HEK293 (cell line): ENCODE measurements at regions not wholly inside any gene's neighbourhood (a gene's known extent, or its start where the extent isn't known, plus 50 kb on each side); places are given as distances from the start of the nearest gene placed in this dataset.
A peak's percentile ranks its signal among the peaks of the same experiment; 100 is the strongest.

Experiments
- CTCF ChIA-PET: fragments of 350-600 bp; formaldehyde crosslinking; extraction: SDS; loops from one replicate; lab custom pipeline; 2021; ENCODE audit warnings: antibody characterized with exemption; lab: Yijun Ruan, JAX
- POLR2A ChIA-PET: fragments of 300-600 bp; formaldehyde crosslinking; extraction: SDS; loops from one replicate; lab custom pipeline; 2020; ENCODE audit warnings: antibody characterized with exemption, inconsistent platforms; lab: Yijun Ruan, JAX
- H3K27ac ChIP-seq: fragments of 200-500 bp; sonication (Bioruptor generic); 2 replicates; pipeline ENCODE4 v1.5.1; 2014; ENCODE audit warnings: low read depth, low read length, control low read depth, inconsistent platforms; ENCODE audit errors: extremely low read depth
- H3K36me3 ChIP-seq, 2 experiments: fragments of 200-500 bp in 1 of 2; sonication (Bioruptor generic) in 1 of 2; 1 replicate in 1 of 2; 2 replicates in 1 of 2; pipeline ENCODE4 v1.5.1; 2014 to 2017; ENCODE audit warnings: inconsistent platforms in 2 of 2, low read length in 2 of 2; ENCODE audit not compliant: control insufficient read depth in 2 of 2, insufficient read depth in 1 of 2
- H3K4me1 ChIP-seq: fragments of 200-500 bp; sonication (Bioruptor generic); 2 replicates; pipeline ENCODE4 v1.5.1; 2014; ENCODE audit warnings: mild to moderate bottlenecking, low read length, inconsistent platforms; ENCODE audit not compliant: control insufficient read depth, insufficient read depth
- H3K4me3 ChIP-seq: 2 replicates; pipeline ENCODE4 v1.5.1; 2011; ENCODE audit warnings: low read depth, mild to moderate bottlenecking, control low read depth, low read length, moderate library complexity
- H3K9me3 ChIP-seq: fragments of 200-500 bp; sonication (Bioruptor generic); 2 replicates; pipeline ENCODE4 v1.5.1; 2014; ENCODE audit warnings: low read depth, low read length, inconsistent platforms; ENCODE audit not compliant: control insufficient read depth, insufficient read depth
- BCL11A ChIP-seq: fragments of 450-650 bp; formaldehyde crosslinking; IDR thresholded peaks from 2 replicates; pipeline ENCODE4 v1.5.1; 2016; ENCODE audit warnings: low read depth, missing biosample characterization, missing genetic modification characterization
- MYNN ChIP-seq: fragments of 450-650 bp; formaldehyde crosslinking; IDR thresholded peaks from 2 replicates; pipeline ENCODE4 v1.5.1; 2016; ENCODE audit warnings: missing biosample characterization, missing genetic modification characterization, borderline replicate concordance
- PRDM2 ChIP-seq: fragments of 450-650 bp; formaldehyde crosslinking; IDR thresholded peaks from 2 replicates; pipeline ENCODE4 v1.5.1; 2016; ENCODE audit warnings: missing biosample characterization, missing genetic modification characterization, borderline replicate concordance
- SCRT1 ChIP-seq: fragments of 450-650 bp; formaldehyde crosslinking; IDR thresholded peaks from 2 replicates; pipeline ENCODE4 v1.5.1; 2016; ENCODE audit warnings: missing biosample characterization, missing genetic modification characterization, borderline replicate concordance
- YY2 ChIP-seq: fragments of 450-650 bp; formaldehyde crosslinking; IDR thresholded peaks from 2 replicates; pipeline ENCODE4 v1.5.1; 2016; ENCODE audit warnings: missing biosample characterization, missing genetic modification characterization
- ZBTB44 ChIP-seq: fragments of 450-650 bp; IDR thresholded peaks from 2 replicates; pipeline ENCODE4 v1.5.1; 2018; ENCODE audit warnings: missing biosample characterization, mild to moderate bottlenecking, missing genetic modification characterization
- ZNF114 ChIP-seq: fragments of 450-650 bp; formaldehyde crosslinking; IDR thresholded peaks from 2 replicates; pipeline ENCODE4 v1.5.0; 2017; ENCODE audit warnings: missing biosample characterization, missing genetic modification characterization
- ZNF184 ChIP-seq: fragments of 450-650 bp; IDR thresholded peaks from 2 replicates; pipeline ENCODE4 v1.5.1; 2018; ENCODE audit warnings: missing biosample characterization, mild to moderate bottlenecking, missing genetic modification characterization
- ZNF223 ChIP-seq: fragments of 450-650 bp; formaldehyde crosslinking; IDR thresholded peaks from 2 replicates; pipeline ENCODE4 v1.5.1; 2016; ENCODE audit warnings: missing biosample characterization, missing genetic modification characterization
- ZNF391 ChIP-seq: fragments of 450-650 bp; formaldehyde crosslinking; IDR thresholded peaks from 2 replicates; pipeline ENCODE4 v1.5.1; 2016; ENCODE audit warnings: low read depth, missing biosample characterization, missing genetic modification characterization, borderline replicate concordance
- ZNF433 ChIP-seq: fragments of 450-650 bp; formaldehyde crosslinking; IDR thresholded peaks from 2 replicates; pipeline ENCODE4 v1.5.1; 2016; ENCODE audit warnings: missing biosample characterization, missing genetic modification characterization, low read depth
- ZNF518A ChIP-seq: fragments of 450-650 bp; formaldehyde crosslinking; conservative IDR thresholded peaks from 2 replicates; pipeline ENCODE4 v1.5.1; 2016; ENCODE audit warnings: low read depth, missing biosample characterization, missing genetic modification characterization
- ZNF561 ChIP-seq: fragments of 450-650 bp; IDR thresholded peaks from 2 replicates; pipeline ENCODE4 v1.5.1; 2018; ENCODE audit warnings: missing biosample characterization, missing genetic modification characterization, borderline replicate concordance
- ZNF629 ChIP-seq: fragments of 450-650 bp; formaldehyde crosslinking; IDR thresholded peaks from 2 replicates; pipeline ENCODE4 v1.5.1; 2017; ENCODE audit warnings: missing biosample characterization, missing genetic modification characterization
- ZNF677 ChIP-seq: fragments of 450-650 bp; IDR thresholded peaks from 2 replicates; pipeline ENCODE4 v1.5.0; 2018; ENCODE audit warnings: missing biosample characterization, mild to moderate bottlenecking, missing genetic modification characterization, moderate library complexity
- ZNF747 ChIP-seq: fragments of 450-650 bp; formaldehyde crosslinking; IDR thresholded peaks from 2 replicates; pipeline ENCODE4 v1.5.1; 2016; ENCODE audit warnings: missing biosample characterization, missing genetic modification characterization
- ZNF768 ChIP-seq: fragments of 450-650 bp; formaldehyde crosslinking; IDR thresholded peaks from 2 replicates; pipeline ENCODE4 v1.5.1; 2018; ENCODE audit warnings: missing biosample characterization, mild to moderate bottlenecking, missing genetic modification characterization
- ZNF777 ChIP-seq: fragments of 450-650 bp; formaldehyde crosslinking; IDR thresholded peaks from 2 replicates; pipeline ENCODE4 v1.5.1; 2017; ENCODE audit warnings: missing biosample characterization, missing genetic modification characterization, borderline replicate concordance

- TF ChIP-seq ZNF518A (tag by site-specific recombination): no peak
- TF ChIP-seq ZNF777 (tag by site-specific recombination): no peak
- TF ChIP-seq ZNF677 (tag by site-specific recombination): no peak
- no peak for TF ChIP-seq ZNF433
- no peak for TF ChIP-seq BCL11A
- TF ChIP-seq ZNF747 (tag by site-specific recombination): no peak
- no peak for TF ChIP-seq ZNF114
- no peak for TF ChIP-seq ZNF391 (tag by site-specific recombination)
- no peak for TF ChIP-seq MYNN (tag by site-specific recombination)
- TF ChIP-seq YY2: no peak
- no peak for TF ChIP-seq PRDM2 (tag by site-specific recombination)
Measured at GRCh38 chr1:200317236-200317635, 92.6 kb downstream of the ZNF281 start (continued).

GRCh38 chr1:200316148-200316803 lies 93.6 kb downstream of the ZNF281 start:
- Histone ChIP-seq H3K4me1 (no peaks in the 10 kb centered on the region), H3K9me3 (no peaks in the 10 kb centered on the region), H3K27ac (no peak overlapping the region), H3K36me3 (no peaks in the 10 kb centered on the region), H3K4me3 (no peak overlapping the region)
- CTCF ChIA-PET: interaction anchor here (1.0 to 1.1 kb wide), 2 partner anchors 9 kb away, joined by 3 to 8 read pairs; no protein-coding TSS in a partner anchor
- POLR2A ChIA-PET: no interaction called here
- TF ChIP-seq SCRT1 (tag by site-specific recombination) (no peak), ZNF561 (tag by site-specific recombination) (no peak), ZNF768 (tag by site-specific recombination) (no peak), ZNF629 (tag by site-specific recombination) (0 out of 2 replicates have a peak, but pooled peaks have one; percentile 10), ZNF184 (no peak), ZNF223 (no peak), ZBTB44 (peak; percentile 56; the same call in 1 of the 2 replicates), ZNF518A (tag by site-specific recombination) (no peak)
